Trophoblast cell (in vitro differentiated cells and primary cell): ENCODE measurements at regions not wholly inside any gene's neighbourhood (a gene's known extent, or its start where the extent isn't known, plus 50 kb on each side); places are given as distances from the start of the nearest gene placed in this dataset.

Experiments used
- DNase-seq, 2 donors: peaks; one replicate each; pipeline ENCODE4 v3.0.0-alpha.2; 2016
- H2AFZ ChIP-seq: 2 replicates; pipeline ENCODE4 v1.6.1; 2013; ENCODE audit warnings: low read length, moderate library complexity, mild to moderate bottlenecking; ENCODE audit not compliant: insufficient read depth, poor library complexity
- H2AK5ac ChIP-seq: 2 replicates; pipeline ENCODE4 v1.6.1; 2013; ENCODE audit warnings: mild to moderate bottlenecking, low read length
- H2BK120ac ChIP-seq: 2 replicates; pipeline ENCODE4 v1.6.1; 2013; ENCODE audit warnings: low read length, mild to moderate bottlenecking, moderate library complexity; ENCODE audit not compliant: insufficient read depth, poor library complexity
- H2BK12ac ChIP-seq: 2 replicates; pipeline ENCODE4 v1.6.1; 2013; ENCODE audit warnings: mild to moderate bottlenecking, low read length, moderate library complexity
- H2BK5ac ChIP-seq: 2 replicates; pipeline ENCODE4 v1.6.1; 2013; ENCODE audit warnings: low read length, low read depth, moderate library complexity, mild to moderate bottlenecking; ENCODE audit not compliant: poor library complexity
- H3K14ac ChIP-seq: 2 replicates; pipeline ENCODE4 v1.6.1; 2013; ENCODE audit warnings: mild to moderate bottlenecking, low read length
- H3K18ac ChIP-seq: 2 replicates; pipeline ENCODE4 v1.6.1; 2013; ENCODE audit warnings: mild to moderate bottlenecking, low read length
- H3K23ac ChIP-seq: 2 replicates; pipeline ENCODE4 v1.6.1; 2013; ENCODE audit warnings: low read length
- H3K27ac ChIP-seq: 2 replicates; pipeline ENCODE4 v1.5.1; 2013; ENCODE audit warnings: low read depth, mild to moderate bottlenecking, inconsistent platforms, low read length, moderate library complexity
- H3K27me3 ChIP-seq: 2 replicates; pipeline ENCODE4 v1.6.1; 2013; ENCODE audit warnings: inconsistent platforms, mild to moderate bottlenecking, low read length, moderate library complexity; ENCODE audit not compliant: insufficient read depth
- H3K36me3 ChIP-seq, 2 experiments: 1 replicate in 1 of 2; 2 replicates in 1 of 2; pipeline ENCODE4 v1.6.1; 2013; ENCODE audit warnings: low read length in 2 of 2, mild to moderate bottlenecking in 2 of 2, moderate library complexity in 1 of 2; ENCODE audit not compliant: insufficient read depth in 2 of 2, control insufficient read depth in 1 of 2
- H3K4ac ChIP-seq: 2 replicates; pipeline ENCODE4 v1.6.1; 2013; ENCODE audit warnings: low read depth, mild to moderate bottlenecking, low read length, moderate library complexity
- H3K4me1 ChIP-seq, 2 experiments: 1 replicate in 1 of 2; 2 replicates in 1 of 2; pipeline ENCODE4 v1.6.1; 2013; ENCODE audit warnings: low read length in 2 of 2, mild to moderate bottlenecking in 2 of 2, moderate library complexity in 1 of 2; ENCODE audit not compliant: insufficient read depth in 2 of 2, control insufficient read depth in 1 of 2
- H3K4me2 ChIP-seq: 2 replicates; pipeline ENCODE4 v1.6.1; 2013; ENCODE audit warnings: inconsistent platforms, mild to moderate bottlenecking, low read length, moderate library complexity
- H3K4me3 ChIP-seq: 2 replicates; pipeline ENCODE4 v1.5.1; 2013; ENCODE audit warnings: mild to moderate bottlenecking, low read depth, low read length, inconsistent platforms
- H3K79me1 ChIP-seq: one replicate; pipeline ENCODE4 v1.6.1; 2013; ENCODE audit warnings: low read length
- H3K79me2 ChIP-seq: 2 replicates; pipeline ENCODE4 v1.6.1; 2013; ENCODE audit warnings: low read length, mild to moderate bottlenecking; ENCODE audit not compliant: control insufficient read depth, insufficient read depth, poor library complexity
- H3K9ac ChIP-seq: 2 replicates; pipeline ENCODE4 v1.6.1; 2013; ENCODE audit warnings: mild to moderate bottlenecking, low read length
- H3K9me3 ChIP-seq: 2 replicates; pipeline ENCODE4 v1.6.1; 2013; ENCODE audit warnings: low read depth, mild to moderate bottlenecking, control low read depth, inconsistent platforms, low read length; ENCODE audit not compliant: insufficient read depth
- H4K12ac ChIP-seq: 2 replicates; pipeline ENCODE4 v1.6.1; 2013; ENCODE audit warnings: low read depth, mild to moderate bottlenecking, low read length, moderate library complexity
- H4K8ac ChIP-seq: 2 replicates; pipeline ENCODE4 v1.6.1; 2013; ENCODE audit warnings: low read depth, mild to moderate bottlenecking, low read length, moderate library complexity
- H4K91ac ChIP-seq: one replicate; pipeline ENCODE4 v1.6.1; 2013; ENCODE audit warnings: low read depth, mild to moderate bottlenecking, low read length, moderate library complexity
- WGBS: extraction: QIAGEN DNeasy Blood & Tissue Kit; methylation state at CpG from one replicate; pipeline ENCODE4 v1.1.7; 2013; ENCODE audit warnings: missing lambda C conversion rate; ENCODE audit not compliant: insufficient read length, insufficient coverage; ENCODE audit errors: extremely low coverage; 5-methylcytosine and 5-hydroxymethylcytosine counted together

GRCh38 chr16:82366462-82366861 is 196.4 kb upstream of the MPHOSPH6 start:
- H3K27me3 ChIP-seq: no peaks in the 10 kb centered on the region
- no peaks in the 10 kb centered on the region for H3K4me1 ChIP-seq
- no peaks in the 10 kb centered on the region for H3K79me2 ChIP-seq
- WGBS: no CpG with 5 or more reads among the region's 2 CpGs
- H2BK5ac ChIP-seq: no peak overlapping the region
- no peak overlapping the region for H2AK5ac ChIP-seq
- H4K12ac ChIP-seq: no peak overlapping the region
- H3K9me3 ChIP-seq: no peaks in the 10 kb centered on the region
- H3K9ac ChIP-seq: no peak overlapping the region
- no peak overlapping the region for H2AFZ ChIP-seq
- H3K36me3 ChIP-seq: no peaks in the 10 kb centered on the region
- no peak overlapping the region for H2BK12ac ChIP-seq
- H3K23ac ChIP-seq: no peak overlapping the region
- no peak overlapping the region for H4K91ac ChIP-seq
- no peak overlapping the region for H3K4me3 ChIP-seq
- H3K4ac ChIP-seq: no peak overlapping the region
- no peak overlapping the region for H3K14ac ChIP-seq
- DNase-seq: no peak
- H3K27ac ChIP-seq: no peak overlapping the region
- no peak overlapping the region for H4K8ac ChIP-seq
- no peak overlapping the region for H3K4me2 ChIP-seq
- no peak overlapping the region for H3K18ac ChIP-seq
- no peaks in the 10 kb centered on the region for H3K79me1 ChIP-seq
- H2BK120ac ChIP-seq: no peak overlapping the region

- H2AFZ ChIP-seq: no peak overlapping the region
- no peaks in the 10 kb centered on the region for H3K36me3 ChIP-seq
- H3K18ac ChIP-seq: no peak overlapping the region
- no peak overlapping the region for H2BK12ac ChIP-seq
- H4K91ac ChIP-seq: no peak overlapping the region
- no peak overlapping the region for H4K8ac ChIP-seq
- DNase-seq: no peak
- no peak overlapping the region for H3K23ac ChIP-seq
- no peaks in the 10 kb centered on the region for H3K9me3 ChIP-seq
- H3K4ac ChIP-seq: no peak overlapping the region
- H2AK5ac ChIP-seq: no peak overlapping the region
- no peak overlapping the region for H3K9ac ChIP-seq
- no peaks in the 10 kb centered on the region for H3K79me1 ChIP-seq
- H4K12ac ChIP-seq: no peak overlapping the region
- H3K4me2 ChIP-seq: no peak overlapping the region
- no peak overlapping the region for H2BK120ac ChIP-seq
- no peak overlapping the region for H2BK5ac ChIP-seq
- no peak overlapping the region for H3K14ac ChIP-seq
- H3K27me3 ChIP-seq: no peaks in the 10 kb centered on the region
- H3K4me3 ChIP-seq: no peak overlapping the region
- no peak overlapping the region for H3K27ac ChIP-seq
- no peaks in the 10 kb centered on the region for H3K79me2 ChIP-seq
- no peaks in the 10 kb centered on the region for H3K4me1 ChIP-seq
- WGBS: no CpG with 5 or more reads among the region's 2 CpGs
Measured at GRCh38 chr16:82364690-82365089, 194.7 kb upstream of the MPHOSPH6 start.

- 100% methylated on average over 1 of the region's 11 CpGs for WGBS
- no peak overlapping the region for H4K12ac ChIP-seq
- H3K4me1 ChIP-seq: no peaks in the 10 kb centered on the region
- H2AK5ac ChIP-seq: no peak overlapping the region
- H3K36me3 ChIP-seq: no peaks in the 10 kb centered on the region
- no peak overlapping the region for H2BK120ac ChIP-seq
- H3K4me2 ChIP-seq: no peak overlapping the region
- no peak overlapping the region for H3K23ac ChIP-seq
- no peak overlapping the region for H3K27ac ChIP-seq
- H3K9ac ChIP-seq: no peak overlapping the region
- H3K4me3 ChIP-seq: no peak overlapping the region
- no peaks in the 10 kb centered on the region for H3K9me3 ChIP-seq
- H3K79me1 ChIP-seq: no peaks in the 10 kb centered on the region
- no peak overlapping the region for H2AFZ ChIP-seq
- no peaks in the 10 kb centered on the region for H3K79me2 ChIP-seq
- H2BK12ac ChIP-seq: no peak overlapping the region
- no peak overlapping the region for H2BK5ac ChIP-seq
- no peak overlapping the region for H3K14ac ChIP-seq
- DNase-seq: no peak
- no peak overlapping the region for H4K8ac ChIP-seq
- no peak overlapping the region for H3K4ac ChIP-seq
- no peak overlapping the region for H4K91ac ChIP-seq
- no peaks in the 10 kb centered on the region for H3K27me3 ChIP-seq
- no peak overlapping the region for H3K18ac ChIP-seq
Measured at GRCh38 chr16:82363026-82363816, 193.2 kb upstream of the MPHOSPH6 start.

- Histone ChIP-seq H3K4ac (no peak overlapping the region), H3K23ac (no peak overlapping the region), H3K79me1 (no peaks in the 10 kb centered on the region), H2BK12ac (no peak overlapping the region), H3K4me2 (no peak overlapping the region), H3K79me2 (no peaks in the 10 kb centered on the region), H3K36me3 (no peaks in the 10 kb centered on the region), H3K4me3 (no peak overlapping the region), H2AK5ac (no peak overlapping the region), H3K18ac (no peak overlapping the region), H3K9ac (no peak overlapping the region), H2AFZ (no peak overlapping the region), H4K8ac (no peak overlapping the region), H3K4me1 (no peaks in the 10 kb centered on the region), H4K12ac (no peak overlapping the region), H3K27ac (no peak overlapping the region), H3K14ac (no peak overlapping the region), H2BK120ac (no peak overlapping the region), H2BK5ac (no peak overlapping the region), H3K27me3 (no peaks in the 10 kb centered on the region), H4K91ac (no peak overlapping the region), H3K9me3 (no peaks in the 10 kb centered on the region)
- no peak for DNase-seq
- WGBS: no CpG with 5 or more reads among the region's 4 CpGs
Measured at GRCh38 chr16:82361885-82362284, 191.9 kb upstream of the MPHOSPH6 start.
